MCF 10A (cell line): ENCODE measurements at regions not wholly inside any gene's neighbourhood (a gene's known extent, or its start where the extent isn't known, plus 50 kb on each side); places are given as distances from the start of the nearest gene placed in this dataset.
A peak's percentile ranks its signal among the peaks of the same experiment; 100 is the strongest.

Experiments
- BruUV-seq: library from RNA; stranded (reverse); fragments of 400-500 nt; replicated peaks from 2 replicates; lab custom pipeline; 2021; lab: Mats Ljungman, UMichigan
- CTCF ChIA-PET: fragments of 300-600 bp; sonication (Branson Sonifier 250); formaldehyde crosslinking; extraction: SDS; loops from one replicate; lab custom pipeline; 2021; ENCODE audit warnings: antibody characterized with exemption, inconsistent platforms; lab: Yijun Ruan, JAX
- POLR2A ChIA-PET: fragments of 300-600, 350-650 bp; sonication (Branson Sonifier 250); formaldehyde crosslinking; extraction: SDS; loops from one replicate; lab custom pipeline; 2020; ENCODE audit warnings: antibody characterized with exemption, inconsistent platforms; lab: Yijun Ruan, JAX
- DNase-seq: peaks from one replicate; pipeline ENCODE4 v3.0.0-alpha.2; 2018; ENCODE audit not compliant: unreplicated experiment
- H3K27ac Mint-ChIP-seq: one replicate; pipeline ENCODE4 v1.8.0; 2022; ENCODE audit warnings: mild to moderate bottlenecking, low read depth, mixed read lengths; ENCODE audit not compliant: unreplicated experiment
- H3K27me3 Mint-ChIP-seq: one replicate; pipeline ENCODE4 v1.8.0; 2022; ENCODE audit warnings: mixed read lengths; ENCODE audit not compliant: insufficient read depth, unreplicated experiment
- H3K36me3 Mint-ChIP-seq: one replicate; pipeline ENCODE4 v1.8.0; 2022; ENCODE audit warnings: mild to moderate bottlenecking, moderate library complexity, mixed read lengths; ENCODE audit not compliant: insufficient read depth, unreplicated experiment
- H3K4me1 Mint-ChIP-seq: one replicate; pipeline ENCODE4 v1.8.0; 2022; ENCODE audit warnings: mixed read lengths; ENCODE audit not compliant: insufficient read depth, unreplicated experiment
- H3K4me3 Mint-ChIP-seq: one replicate; pipeline ENCODE4 v1.8.0; 2022; ENCODE audit warnings: mild to moderate bottlenecking, moderate library complexity, mixed read lengths; ENCODE audit not compliant: unreplicated experiment
- H3K9me3 Mint-ChIP-seq: one replicate; pipeline ENCODE4 v1.8.0; 2022; ENCODE audit warnings: mixed read lengths; ENCODE audit not compliant: unreplicated experiment
- CTCF ChIP-seq: fragments of 200-600 bp; IDR thresholded peaks from one replicate; pipeline ENCODE4 v1.8.0; 2022; ENCODE audit warnings: antibody characterized with exemption, mild to moderate bottlenecking; ENCODE audit not compliant: unreplicated experiment
- intact Hi-C: fragments of 100-400 bp; cut with micrococcal nuclease; formaldehyde crosslinking; loops from 2 replicates; pipeline ENCODE4 v1.14.1; 2022

- ChIA-PET CTCF (interaction anchor here (0.6 to 1.2 kb wide), 2 partner anchors 9 to 148 kb away, joined by 3 read pairs; no protein-coding TSS in a partner anchor), POLR2A (interaction anchor here (0.6 to 1.2 kb wide), 2 partner anchors 25 to 69 kb away, joined by 3 to 6 read pairs; no protein-coding TSS in a partner anchor)
- Mint-ChIP-seq H3K4me3 (no peak overlapping the region), H3K9me3 (no peaks in the 10 kb centered on the region), H3K27me3 (no peaks in the 10 kb centered on the region), H3K27ac (no peak overlapping the region), H3K36me3 (no peaks in the 10 kb centered on the region), H3K4me1 (peaks cover 17% of the 10 kb centered on the region)
- intact Hi-C loops, result no loop called here
- no peak for TF ChIP-seq CTCF
- no peak for DNase-seq
- BruUV-seq, result no TSS peak
These were observed 75.8 kb upstream of the PARD3 start for GRCh38 chr10:34890939-34891338.

GRCh38 chr10:34889004-34889869 lies 74.1 kb upstream of the PARD3 start:
- CTCF ChIA-PET, result interaction anchor here (0.7 to 1.1 kb wide), 2 partner anchors 46 to 165 kb away, joined by 4 read pairs; no protein-coding TSS in a partner anchor
- no peak overlapping the region for H3K4me3 Mint-ChIP-seq
- BruUV-seq, result no TSS peak

GRCh38 chr10:34886906-34887642 lies 72.0 kb upstream of the PARD3 start:
- no peaks in the 10 kb centered on the region for H3K9me3 Mint-ChIP-seq
- intact Hi-C loops, result no loop called here
- peaks cover 17% of the 10 kb centered on the region for H3K4me1 Mint-ChIP-seq
- no peak for TF ChIP-seq CTCF
- POLR2A ChIA-PET, result interaction anchor here (0.5 to 0.7 kb wide), 2 partner anchors 83 to 111 kb away, joined by 3 to 5 read pairs; no protein-coding TSS in a partner anchor
- H3K36me3 Mint-ChIP-seq, result no peaks in the 10 kb centered on the region
- BruUV-seq, result no TSS peak
- H3K27me3 Mint-ChIP-seq, result no peaks in the 10 kb centered on the region
- CTCF ChIA-PET, result interaction anchor here (0.7 kb wide), 1 partner anchor 313 kb away, joined by 7 read pairs; no protein-coding TSS in a partner anchor
- no peak overlapping the region for H3K4me3 Mint-ChIP-seq
- DNase-seq, result no peak
- H3K27ac Mint-ChIP-seq, result no peak overlapping the region

More at GRCh38 chr10:34889004-34889869, 74.1 kb upstream of the PARD3 start:
- Mint-ChIP-seq H3K27me3 (no peaks in the 10 kb centered on the region), H3K9me3 (no peaks in the 10 kb centered on the region), H3K4me1 (peaks cover 17% of the 10 kb centered on the region), H3K27ac (peak overlapping the region; percentile 44), H3K36me3 (no peaks in the 10 kb centered on the region)
- POLR2A ChIA-PET, result interaction anchor here (1.0 kb wide), 2 partner anchors 13 to 17 kb away, joined by 4 read pairs; no protein-coding TSS in a partner anchor
- intact Hi-C loops, result no loop called here
- no peak for TF ChIP-seq CTCF
- peak; percentile 60 for DNase-seq

- no peaks in the 10 kb centered on the region for H3K36me3 Mint-ChIP-seq
- H3K27ac Mint-ChIP-seq, result no peak overlapping the region
- no TSS peak for BruUV-seq
- H3K27me3 Mint-ChIP-seq, result no peaks in the 10 kb centered on the region
- no peak overlapping the region for H3K4me3 Mint-ChIP-seq
- DNase-seq, result no peak
- intact Hi-C loops, result no loop called here
- no peak for TF ChIP-seq CTCF
- CTCF ChIA-PET, result no interaction called here
- POLR2A ChIA-PET, result no interaction called here
- H3K4me1 Mint-ChIP-seq, result peaks cover 17% of the 10 kb centered on the region
- H3K9me3 Mint-ChIP-seq, result no peaks in the 10 kb centered on the region
These were observed 70.8 kb upstream of the PARD3 start for GRCh38 chr10:34885898-34886297.
